ENCODE measurements at regions not wholly inside any gene's neighbourhood (a gene's known extent, or its start where the extent isn't known, plus 50 kb on each side); places are given as distances from the start of the nearest gene placed in this dataset.

GRCh38 chr19:29287061-29287460 is 74.1 kb upstream of the UQCRFS1 start:
- Histone ChIP-seq H3K36me3 (no peaks in the 10 kb centered on the region), H3K9me3 (no peaks in the 10 kb centered on the region), H3K27me3 (no peaks in the 10 kb centered on the region), H3K4me3 (ENCODE audit: low read depth, low read length) (no peak overlapping the region), H3K4me1 (no peaks in the 10 kb centered on the region)
- no peak for TF ChIP-seq CTCF (IDR thresholded peaks at IDR 0.05; ENCODE audit: low read depth, low read length)
- no peak for DNase-seq

- Histone ChIP-seq H3K36me3 (no peaks in the 10 kb centered on the region), H3K4me1 (no peaks in the 10 kb centered on the region), H3K9me3 (no peaks in the 10 kb centered on the region), H3K4me3 (ENCODE audit: low read depth, low read length) (no peak overlapping the region), H3K27me3 (no peaks in the 10 kb centered on the region)
- no peak for DNase-seq
- no peak for TF ChIP-seq CTCF (IDR thresholded peaks at IDR 0.05; ENCODE audit: low read depth, low read length)
Measured at GRCh38 chr19:29288256-29288655, 75.3 kb upstream of the UQCRFS1 start.

GRCh38 chr19:29289020-29289419 is 76.1 kb upstream of the UQCRFS1 start:
- H3K27me3 ChIP-seq: no peaks in the 10 kb centered on the region
- H3K36me3 ChIP-seq: no peaks in the 10 kb centered on the region
- no peak for DNase-seq
- TF ChIP-seq CTCF (IDR thresholded peaks at IDR 0.05; ENCODE audit: low read depth, low read length): no peak
- H3K4me3 ChIP-seq (ENCODE audit: low read depth, low read length): no peak overlapping the region
- no peaks in the 10 kb centered on the region for H3K4me1 ChIP-seq
- H3K9me3 ChIP-seq: no peaks in the 10 kb centered on the region

- no peak for DNase-seq
- TF ChIP-seq CTCF (IDR thresholded peaks at IDR 0.05; ENCODE audit: low read depth, low read length): no peak
- Histone ChIP-seq H3K27me3 (no peaks in the 10 kb centered on the region), H3K36me3 (no peaks in the 10 kb centered on the region), H3K9me3 (no peaks in the 10 kb centered on the region), H3K4me1 (no peaks in the 10 kb centered on the region), H3K4me3 (ENCODE audit: low read depth, low read length) (no peak overlapping the region)
Measured at GRCh38 chr19:29290853-29291252, 77.9 kb upstream of the UQCRFS1 start.

- no peak for TF ChIP-seq CTCF (IDR thresholded peaks at IDR 0.05; ENCODE audit: low read depth, low read length)
- no peaks in the 10 kb centered on the region for H3K9me3 ChIP-seq
- H3K4me1 ChIP-seq: no peaks in the 10 kb centered on the region
- no peak for DNase-seq
- H3K36me3 ChIP-seq: no peaks in the 10 kb centered on the region
- no peaks in the 10 kb centered on the region for H3K27me3 ChIP-seq
- no peak overlapping the region for H3K4me3 ChIP-seq (ENCODE audit: low read depth, low read length)
Measured at GRCh38 chr19:29292153-29292552, 79.2 kb upstream of the UQCRFS1 start.

GRCh38 chr19:29292562-29292961 is 79.6 kb upstream of the UQCRFS1 start:
- Histone ChIP-seq H3K9me3 (no peaks in the 10 kb centered on the region), H3K4me3 (ENCODE audit: low read depth, low read length) (no peak overlapping the region), H3K36me3 (no peaks in the 10 kb centered on the region)

More at GRCh38 chr19:29292562-29292961, 79.6 kb upstream of the UQCRFS1 start:
- TF ChIP-seq CTCF (IDR thresholded peaks at IDR 0.05; ENCODE audit: low read depth, low read length): no peak
- H3K27me3 ChIP-seq: no peaks in the 10 kb centered on the region
- no peaks in the 10 kb centered on the region for H3K4me1 ChIP-seq
- no peak for DNase-seq
